Heart left ventricle (tissue), 16 donors: ENCODE measurements at regions not wholly inside any gene's neighbourhood (a gene's known extent, or its start where the extent isn't known, plus 50 kb on each side); places are given as distances from the start of the nearest gene placed in this dataset.

Experiments
- ATAC-seq, 4 donors: fragments of 200-7000 bp; cut with Tn5 transposase; one replicate each; pipeline ENCODE4 v1.9.1; 2020 to 2022; ENCODE audit warnings: moderate library complexity in 4 of 4, mild to moderate bottlenecking in 3 of 4, moderate number of reproducible peaks in 1 of 4
- DNase-seq, 5 donors: peaks; one replicate each; pipeline ENCODE4 v3.0.0-alpha.2; 2020
- H3K27ac ChIP-seq, 12 donors: fragments of 200-600 bp; sonication (generic) in 4 of 12; one replicate each; pipeline versions ENCODE4 v1.5.0 to v1.8.0; 2016 to 2022; ENCODE audit warnings: mild to moderate bottlenecking in 2 of 12
- H3K27me3 ChIP-seq, 9 donors: fragments of 200-600 bp; sonication (generic) in 2 of 9; one replicate each; pipeline versions ENCODE4 v1.5.1 to v1.8.0; 2016 to 2022; ENCODE audit warnings: mild to moderate bottlenecking in 3 of 9
- H3K36me3 ChIP-seq, 9 donors: fragments of 200-600 bp; sonication (generic) in 2 of 9; one replicate each; pipeline versions ENCODE4 v1.5.0 to v1.8.0; 2018 to 2022; ENCODE audit warnings: mild to moderate bottlenecking in 2 of 9
- H3K4me1 ChIP-seq, 12 donors: fragments of 200-600 bp; sonication (generic) in 4 of 12; one replicate each; pipeline versions ENCODE4 v1.5.0 to v1.8.0; 2016 to 2022; ENCODE audit warnings: mild to moderate bottlenecking in 3 of 12
- H3K4me3 ChIP-seq, 12 donors: fragments of 200-600 bp; sonication (generic) in 4 of 12; one replicate each; pipeline versions ENCODE4 v1.5.0 to v1.8.0; 2017 to 2022; ENCODE audit warnings: mild to moderate bottlenecking in 9 of 12, moderate library complexity in 4 of 12
- H3K9me3 ChIP-seq, 12 donors: fragments of 200-600 bp; sonication (generic) in 4 of 12; one replicate each; pipeline versions ENCODE4 v1.5.0 to v1.8.0; 2016 to 2022; ENCODE audit warnings: mild to moderate bottlenecking in 1 of 12
- CTCF ChIP-seq, 12 donors: fragments of 200-600 bp; sonication (generic) in 4 of 12; IDR thresholded peaks; one replicate each; pipeline versions ENCODE4 v1.5.0 to v1.8.0; 2018 to 2022; ENCODE audit warnings: antibody characterized with exemption in 12 of 12, mild to moderate bottlenecking in 5 of 12
- POLR2A ChIP-seq, 2 donors: fragments of 450-650 bp; IDR thresholded peaks; one replicate each; pipeline ENCODE4 v1.6.1; 2017; ENCODE audit warnings: antibody characterized with exemption in 2 of 2, mild to moderate bottlenecking in 2 of 2, moderate library complexity in 2 of 2
- whole genome bisulfite sequencing, 4 donors: extraction: QIAGEN DNeasy Blood & Tissue Kit in 2 of 4; methylation state at CpG; one replicate each; pipeline versions ENCODE4 v1.1.5 to v1.1.7; 2013 to 2018; 5-methylcytosine and 5-hydroxymethylcytosine counted together
- intact Hi-C, 10 donors: fragments of 100-400 bp; cut with DNase I; formaldehyde crosslinking; loops; one replicate each; pipeline versions ENCODE4 v1.11.1 to v1.14.2; 2022
- donor health status: ischemic (EF 13 %, LVEDD 7.1; RV severe dilation, severe dysfunction).
- donor health status: healthy with polysubstance abuse.
- donor health status: DM: no; HTN: yes; CAD: no.
- donor health status: DM: no; HTN: no; CAD: no.
- donor health status: ischemic (EF 25% LVEDD 6.9; RV normal size, moderate dysfunction).
- donor health status: ischemic (EF 25% LVEDD 5.7; RV mildly dilated, moderate dysfunction).
- donor health status: healthy.
- donor health status: DM: yes; HTN: yes; CAD: no.
- donor health status: ischemic (EF 35%, LVEDD 5.7; RV mildly dilated, moderate dysfunction).
- donor health status: nonischemic (EF 11% LVEDD 7.7; RV severe dilation, severe dysfunction).
- donor health status: DM: yes; HTN: yes; CAD: no.
- donor health status: PGD.
- donor health status: ischemic (EF 29% LVEDD 5.4; RV normal size, mild dysfunction).
- donor health status: nonischemic (EF 23%, LVEDD 6.1; RV moderate dilation, normal function).

- no peak overlapping the region for H3K27ac ChIP-seq
- TF ChIP-seq POLR2A (IDR thresholded peaks at IDR 0.05) = no peak
- no peak for TF ChIP-seq CTCF (IDR thresholded peaks at IDR 0.05)
- DNase-seq = no peak
- peaks cover 0 to 12% (median 0%) of the 10 kb centered on the region in 9 donors for H3K27me3 ChIP-seq
- WGBS, 4 donors = 84 to 97% (median 90%) methylated on average over 5 of the region's 5 CpGs
- H3K9me3 ChIP-seq = no peaks in the 10 kb centered on the region
- H3K36me3 ChIP-seq = no peaks in the 10 kb centered on the region
- intact Hi-C loops = no loop called here
- H3K4me3 ChIP-seq = no peak overlapping the region
- ATAC-seq = no peak
- H3K4me1 ChIP-seq = peaks cover 0 to 10% (median 0%) of the 10 kb centered on the region in 12 donors
These were observed 304.8 kb downstream of the MAF start for GRCh38 chr16:79295746-79296145.

- intact Hi-C loops = no loop called here
- TF ChIP-seq POLR2A (IDR thresholded peaks at IDR 0.05) (no peak), CTCF (IDR thresholded peaks at IDR 0.05) (no peak)
- H3K36me3 ChIP-seq = no peaks in the 10 kb centered on the region
- no peaks in the 10 kb centered on the region for H3K9me3 ChIP-seq
- H3K27ac ChIP-seq = no peak overlapping the region
- ATAC-seq (no peak), DNase-seq (no peak)
- 85 to 89% (median 87%) methylated on average over 8 of the region's 8 CpGs for WGBS, 4 donors
- peaks cover 0 to 8% (median 0%) of the 10 kb centered on the region in 9 donors for H3K27me3 ChIP-seq
- H3K4me3 ChIP-seq = no peak overlapping the region
- peaks cover 0 to 10% (median 0%) of the 10 kb centered on the region in 12 donors for H3K4me1 ChIP-seq
These were observed 305.4 kb downstream of the MAF start for GRCh38 chr16:79295162-79295561.

GRCh38 chr16:79294568-79294967 lies 306.0 kb downstream of the MAF start:
- ATAC-seq = no peak
- Histone ChIP-seq H3K36me3 (no peaks in the 10 kb centered on the region), H3K4me1 (peaks cover 0 to 10% (median 0%) of the 10 kb centered on the region in 12 donors), H3K4me3 (no peak overlapping the region), H3K27ac (no peak overlapping the region), H3K27me3 (peaks cover 0 to 7% (median 0%) of the 10 kb centered on the region in 9 donors), H3K9me3 (no peaks in the 10 kb centered on the region)
- TF ChIP-seq CTCF (IDR thresholded peaks at IDR 0.05) (no peak), POLR2A (IDR thresholded peaks at IDR 0.05) (no peak)
- intact Hi-C loops = no loop called here
- 90 to 98% (median 91%) methylated on average over 2 of the region's 2 CpGs for WGBS, 4 donors
- no peak for DNase-seq

GRCh38 chr16:79293836-79294460 lies 306.6 kb downstream of the MAF start:
- intact Hi-C loops = no loop called here
- 75 to 84% (median 82%) methylated on average over 4 of the region's 4 CpGs for WGBS, 4 donors
- no peak for ATAC-seq

More at GRCh38 chr16:79293836-79294460, 306.6 kb downstream of the MAF start:
- Histone ChIP-seq H3K9me3 (no peaks in the 10 kb centered on the region), H3K27ac (no peak overlapping the region), H3K4me3 (no peak overlapping the region), H3K36me3 (no peaks in the 10 kb centered on the region), H3K27me3 (peaks cover 0 to 7% (median 0%) of the 10 kb centered on the region in 9 donors), H3K4me1 (peaks cover 0 to 10% (median 0%) of the 10 kb centered on the region in 12 donors)
- DNase-seq = no peak
- no peak for TF ChIP-seq POLR2A (IDR thresholded peaks at IDR 0.05)
- TF ChIP-seq CTCF (IDR thresholded peaks at IDR 0.05) = no peak
